SKM-1 treated with dmso at 0.1 percent for 144 hours (cell line): ENCODE measurements at regions not wholly inside any gene's neighbourhood (a gene's known extent, or its start where the extent isn't known, plus 50 kb on each side); places are given as distances from the start of the nearest gene placed in this dataset.

Experiments
- DNase-seq: peaks from one replicate; lab custom pipeline; 2025; ENCODE audit not compliant: unreplicated experiment; lab: John Stamatoyannopoulos, UW

GRCh38 chr13:67330149-67330548 lies 100.0 kb upstream of the PCDH9 start:
- DNase-seq: no peak

GRCh38 chr13:67328895-67329294 lies 98.8 kb upstream of the PCDH9 start:
- no peak for DNase-seq

- DNase-seq: no peak
Measured at GRCh38 chr13:67318860-67319259, 88.7 kb upstream of the PCDH9 start.

- DNase-seq: no peak
Measured at GRCh38 chr13:67318398-67318797, 88.3 kb upstream of the PCDH9 start.

- DNase-seq: no peak
Measured at GRCh38 chr13:67314405-67314804, 84.3 kb upstream of the PCDH9 start.

GRCh38 chr13:67308004-67308772 lies 78.1 kb upstream of the PCDH9 start:
- DNase-seq: no peak

GRCh38 chr13:67306742-67307141 lies 76.6 kb upstream of the PCDH9 start:
- no peak for DNase-seq

- DNase-seq: no peak
Measured at GRCh38 chr13:67303661-67304333, 73.7 kb upstream of the PCDH9 start.

GRCh38 chr13:67299751-67300150 lies 69.6 kb upstream of the PCDH9 start:
- DNase-seq: no peak

GRCh38 chr13:67299072-67299635 lies 69.0 kb upstream of the PCDH9 start:
- DNase-seq: no peak

- no peak for DNase-seq
Measured at GRCh38 chr13:67298297-67298696, 68.2 kb upstream of the PCDH9 start.

GRCh38 chr13:67296511-67296910 lies 66.4 kb upstream of the PCDH9 start:
- DNase-seq: no peak

GRCh38 chr13:67292886-67293285 lies 62.8 kb upstream of the PCDH9 start:
- DNase-seq: no peak

- DNase-seq: no peak
Measured at GRCh38 chr13:67285611-67286010, 55.5 kb upstream of the PCDH9 start.

GRCh38 chr13:67283637-67284036 lies 53.5 kb upstream of the PCDH9 start:
- DNase-seq: no peak

GRCh38 chr13:67281466-67281865 lies 51.3 kb upstream of the PCDH9 start:
- no peak for DNase-seq
